Upper lobe of left lung (tissue), 6 donors: ENCODE measurements at regions not wholly inside any gene's neighbourhood (a gene's known extent, or its start where the extent isn't known, plus 50 kb on each side); places are given as distances from the start of the nearest gene placed in this dataset.
A peak's percentile ranks its signal among the peaks of the same experiment; 100 is the strongest.

ENCODE experiments used
- ATAC-seq, 2 donors: fragments of 200-7000 bp; cut with Tn5 transposase; one replicate each; pipeline ENCODE4 v1.9.1; 2022; ENCODE audit warnings: mild to moderate bottlenecking in 2 of 2, moderate library complexity in 2 of 2; ENCODE audit not compliant: low FRiP score in 2 of 2
- DNase-seq, 2 donors: peaks; one replicate each; pipeline ENCODE4 v3.0.0-alpha.2; 2019 to 2020
- H3K27ac ChIP-seq, 4 donors: fragments of 200-600 bp; sonication (generic); one replicate each; pipeline ENCODE4 v1.5.1; 2016 to 2019
- H3K27me3 ChIP-seq, 4 donors: fragments of 200-600 bp; sonication (generic); one replicate each; pipeline ENCODE4 v1.5.1; 2017 to 2019
- H3K36me3 ChIP-seq, 4 donors: fragments of 200-600 bp; sonication (generic); one replicate each; pipeline ENCODE4 v1.5.1; 2016 to 2019
- H3K4me1 ChIP-seq, 4 donors: fragments of 200-600 bp; sonication (generic); one replicate each; pipeline ENCODE4 v1.5.1; 2018 to 2019
- H3K4me3 ChIP-seq, 4 donors: fragments of 200-600 bp; sonication (generic); one replicate each; pipeline ENCODE4 v1.5.1; 2017 to 2019; ENCODE audit warnings: mild to moderate bottlenecking in 2 of 4, moderate library complexity in 1 of 4
- H3K9me3 ChIP-seq, 4 donors: fragments of 200-600 bp; sonication (generic); one replicate each; pipeline ENCODE4 v1.5.1; 2018 to 2019
- EP300 ChIP-seq, 4 donors: sonication (generic); formaldehyde crosslinking; IDR thresholded peaks; one replicate each; pipeline ENCODE4 v1.5.1; 2017; ENCODE audit warnings: antibody characterized with exemption in 4 of 4, control low read depth in 2 of 4
- POLR2A ChIP-seq, 4 donors: fragments of 450-650 bp; IDR thresholded peaks; one replicate each; pipeline ENCODE4 v1.5.1; 2016 to 2017; ENCODE audit warnings: antibody characterized with exemption in 4 of 4, mild to moderate bottlenecking in 2 of 4
- POLR2AphosphoS5 ChIP-seq, 2 donors: sonication (generic); formaldehyde crosslinking; IDR thresholded peaks; one replicate each; pipeline ENCODE4 v1.5.1; 2017; ENCODE audit warnings: antibody characterized with exemption in 2 of 2
- WGBS, 2 donors: methylation state at CpG; one replicate each; pipeline ENCODE4 v1.1.5; 2017 to 2018; 5-methylcytosine and 5-hydroxymethylcytosine counted together
- TF ChIP-seq, protein P1 (sequence below), 6 experiments: fragments of 450-650 bp in 4 of 6; fragments of 200-600 bp in 2 of 6; sonication (generic) in 2 of 6; IDR thresholded peaks; one replicate each; pipeline ENCODE4 v1.5.1; 2016 to 2019; ENCODE audit warnings: antibody characterized with exemption in 6 of 6
- donor health status: DM: no; HTN: no; CAD: no; lungs with moderate emphysema.
- donor health status: DM: no; HTN: yes; CAD: no; lungs with severe emphysema.

DNA sequence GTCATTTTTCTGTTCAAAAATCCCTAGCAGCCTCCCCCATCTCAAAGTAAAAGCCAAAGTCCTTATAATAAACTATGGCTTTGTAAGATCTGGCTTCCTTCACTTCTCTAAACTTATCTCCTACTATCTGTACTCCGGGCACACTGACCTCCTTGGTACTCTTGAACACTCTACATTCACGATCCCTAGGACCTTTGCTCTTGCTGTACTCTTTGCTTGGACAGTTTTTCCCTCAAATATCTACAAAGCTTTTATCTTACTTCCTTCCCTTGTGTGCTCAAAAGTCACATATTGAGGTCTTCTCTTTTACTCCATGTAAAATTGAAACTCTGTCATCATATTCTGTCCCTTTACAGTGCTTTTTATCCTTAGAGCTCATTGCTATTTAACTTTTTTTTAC is 616.6 kb downstream of the IRS1 start:
- Histone ChIP-seq H3K36me3 (no peaks in the 10 kb centered on the region), H3K27ac (no peak overlapping the region), H3K4me1 (peaks cover 0 to 4% (median 0%) of the 10 kb centered on the region in 4 donors), H3K27me3 (no peaks in the 10 kb centered on the region), H3K9me3 (peaks cover 0 to 7% (median 2%) of the 10 kb centered on the region in 4 donors), H3K4me3 (no peak overlapping the region)
- 80 to 85% methylated on average over 2 of the region's 2 CpGs for WGBS, 2 donors
- TF ChIP-seq POLR2AphosphoS5 (IDR thresholded peaks at IDR 0.05) (no peak), EP300 (IDR thresholded peaks at IDR 0.05) (no peak), POLR2A (IDR thresholded peaks at IDR 0.05) (no peak)
- TF ChIP-seq, protein P1, sequence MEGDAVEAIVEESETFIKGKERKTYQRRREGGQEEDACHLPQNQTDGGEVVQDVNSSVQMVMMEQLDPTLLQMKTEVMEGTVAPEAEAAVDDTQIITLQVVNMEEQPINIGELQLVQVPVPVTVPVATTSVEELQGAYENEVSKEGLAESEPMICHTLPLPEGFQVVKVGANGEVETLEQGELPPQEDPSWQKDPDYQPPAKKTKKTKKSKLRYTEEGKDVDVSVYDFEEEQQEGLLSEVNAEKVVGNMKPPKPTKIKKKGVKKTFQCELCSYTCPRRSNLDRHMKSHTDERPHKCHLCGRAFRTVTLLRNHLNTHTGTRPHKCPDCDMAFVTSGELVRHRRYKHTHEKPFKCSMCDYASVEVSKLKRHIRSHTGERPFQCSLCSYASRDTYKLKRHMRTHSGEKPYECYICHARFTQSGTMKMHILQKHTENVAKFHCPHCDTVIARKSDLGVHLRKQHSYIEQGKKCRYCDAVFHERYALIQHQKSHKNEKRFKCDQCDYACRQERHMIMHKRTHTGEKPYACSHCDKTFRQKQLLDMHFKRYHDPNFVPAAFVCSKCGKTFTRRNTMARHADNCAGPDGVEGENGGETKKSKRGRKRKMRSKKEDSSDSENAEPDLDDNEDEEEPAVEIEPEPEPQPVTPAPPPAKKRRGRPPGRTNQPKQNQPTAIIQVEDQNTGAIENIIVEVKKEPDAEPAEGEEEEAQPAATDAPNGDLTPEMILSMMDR (IDR thresholded peaks at IDR 0.05), result no peak
- ATAC-seq, result no peak
- DNase-seq, result no peak

DNA sequence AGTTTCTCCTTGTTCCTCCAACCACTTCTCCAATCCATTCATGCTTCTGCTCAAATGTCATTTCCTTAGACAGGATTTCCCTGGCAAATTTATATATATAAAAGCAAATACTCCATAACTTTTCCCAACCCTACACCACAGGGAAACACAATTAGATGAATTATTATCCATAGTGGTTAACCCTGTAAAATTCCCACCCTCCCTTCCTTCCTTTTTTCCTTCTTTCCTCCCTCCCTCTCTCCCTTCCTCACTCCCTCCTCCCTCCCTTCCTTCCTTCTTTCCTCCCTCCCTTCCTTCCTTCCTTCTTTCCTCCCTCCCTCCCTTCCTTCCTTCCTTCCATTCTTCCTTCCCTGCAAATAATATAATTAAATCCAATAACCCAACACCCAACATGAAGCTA is 617.7 kb downstream of the IRS1 start:
- Histone ChIP-seq H3K27me3 (no peaks in the 10 kb centered on the region), H3K9me3 (peaks cover 5 to 13% (median 8%) of the 10 kb centered on the region in 4 donors), H3K36me3 (no peaks in the 10 kb centered on the region), H3K4me1 (no peaks in the 10 kb centered on the region), H3K27ac (no peak overlapping the region), H3K4me3 (no peak overlapping the region)
- DNase-seq (no peak), ATAC-seq (no peak)
- TF ChIP-seq POLR2A (IDR thresholded peaks at IDR 0.05) (no peak), POLR2AphosphoS5 (IDR thresholded peaks at IDR 0.05) (no peak), EP300 (IDR thresholded peaks at IDR 0.05) (no peak)
- TF ChIP-seq, protein P1 (IDR thresholded peaks at IDR 0.05), result no peak

DNA sequence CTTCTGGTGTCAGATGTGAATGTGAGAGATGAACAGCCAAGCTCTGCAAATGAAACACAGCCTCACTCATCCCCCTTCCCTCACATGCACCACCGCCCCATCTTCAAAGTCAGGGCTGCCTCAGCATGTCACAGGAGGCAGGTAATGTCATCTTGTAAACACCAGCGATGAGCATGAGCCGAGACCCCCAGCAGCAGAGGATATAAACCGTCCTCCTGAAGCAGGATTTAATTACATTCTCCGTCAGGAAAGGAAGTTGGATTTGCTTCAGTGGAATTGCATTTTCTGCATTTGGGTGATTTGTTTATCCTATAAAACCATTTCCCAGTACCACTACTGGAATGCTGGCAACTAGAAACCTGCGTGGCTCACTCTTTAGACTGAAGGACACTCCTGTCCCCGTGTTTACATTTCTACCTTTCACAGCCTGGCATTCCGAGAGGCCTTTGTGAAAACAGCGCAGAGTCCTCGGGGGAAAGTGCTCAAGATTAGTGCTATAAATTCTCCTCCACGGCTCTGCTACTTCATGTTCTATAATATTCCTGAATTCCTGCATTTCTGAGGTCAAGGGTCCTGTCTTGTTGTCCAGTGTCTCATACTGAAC is 619.2 kb downstream of the IRS1 start:
- Histone ChIP-seq H3K27me3 (no peaks in the 10 kb centered on the region), H3K9me3 (peaks cover 5 to 15% (median 8%) of the 10 kb centered on the region in 4 donors), H3K4me3 (no peak overlapping the region), H3K4me1 (no peaks in the 10 kb centered on the region), H3K27ac (no peak overlapping the region), H3K36me3 (no peaks in the 10 kb centered on the region)
- DNase-seq (peak in 1 of 2 donors; percentile 40), ATAC-seq (no peak)
- 43 to 64% methylated on average over 11 of the region's 11 CpGs for WGBS, 2 donors
- TF ChIP-seq POLR2A (IDR thresholded peaks at IDR 0.05) (no peak), EP300 (IDR thresholded peaks at IDR 0.05) (no peak), POLR2AphosphoS5 (IDR thresholded peaks at IDR 0.05) (no peak)
- TF ChIP-seq, protein P1 (IDR thresholded peaks at IDR 0.05), result no peak

DNA sequence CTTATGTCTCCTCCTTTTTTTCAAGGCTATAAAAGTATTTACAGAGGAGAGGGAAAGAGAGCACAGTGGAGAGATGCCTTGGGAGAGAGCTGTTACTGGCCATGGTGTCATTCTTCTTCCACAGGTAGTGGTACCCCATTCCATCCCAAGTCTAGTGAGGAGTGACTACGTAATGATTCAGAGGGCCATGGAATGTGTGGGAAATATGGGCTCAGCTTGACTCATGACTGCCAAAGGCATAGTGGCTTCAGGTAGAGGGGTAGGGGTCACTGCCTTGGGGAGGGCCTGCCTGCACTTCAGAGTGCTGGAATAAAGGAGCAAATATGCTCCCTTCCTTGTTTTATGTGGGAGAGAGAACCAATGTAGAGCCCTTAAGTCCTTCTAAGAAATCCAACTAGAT is 620.6 kb downstream of the IRS1 start:
- H3K27me3 ChIP-seq, result no peaks in the 10 kb centered on the region
- H3K4me1 ChIP-seq, result no peaks in the 10 kb centered on the region
- ATAC-seq, result no peak
- H3K9me3 ChIP-seq, result peaks cover 5 to 15% (median 8%) of the 10 kb centered on the region in 4 donors
- WGBS, 2 donors, result 89 to 90% methylated on average over 1 of the region's 1 CpG
- no peak for DNase-seq
- TF ChIP-seq, protein P1 (IDR thresholded peaks at IDR 0.05), result no peak
- TF ChIP-seq POLR2AphosphoS5 (IDR thresholded peaks at IDR 0.05) (no peak), EP300 (IDR thresholded peaks at IDR 0.05) (no peak), POLR2A (IDR thresholded peaks at IDR 0.05) (no peak)
- H3K4me3 ChIP-seq, result no peak overlapping the region
- no peak overlapping the region for H3K27ac ChIP-seq
- no peaks in the 10 kb centered on the region for H3K36me3 ChIP-seq
